CD14-positive monocyte (primary cell): ENCODE measurements at regions not wholly inside any gene's neighbourhood (a gene's known extent, or its start where the extent isn't known, plus 50 kb on each side); places are given as distances from the start of the nearest gene placed in this dataset.

ENCODE experiments used
- DNase-seq, 3 donors: peaks; one replicate each; pipeline ENCODE4 v3.0.0-alpha.2; 2011 to 2022
- H2AFZ ChIP-seq: 2 replicates; pipeline ENCODE4 v1.6.0; 2012; ENCODE audit warnings: mild to moderate bottlenecking, low read depth, low read length, inconsistent platforms; ENCODE audit not compliant: insufficient read depth, poor library complexity, severe bottlenecking
- H3K27ac ChIP-seq, 2 donors: 1 replicate in 1 of 2; 2 replicates in 1 of 2; pipeline ENCODE4 v1.5.1; 2012 to 2013; ENCODE audit warnings: low read length in 2 of 2, control low read depth in 1 of 2, inconsistent platforms in 1 of 2, low read depth in 1 of 2, mild to moderate bottlenecking in 1 of 2
- H3K27me3 ChIP-seq, 2 donors: one replicate each; pipeline versions ENCODE4 v1.6.0 to v1.6.1; 2011 to 2013; ENCODE audit warnings: low read length in 2 of 2; ENCODE audit not compliant: control insufficient read depth in 2 of 2, insufficient read depth in 2 of 2
- H3K36me3 ChIP-seq, 2 donors: replicated peaks in 1 of 2; 1 replicate in 1 of 2; 2 replicates in 1 of 2; pipeline versions ENCODE4 v1.5.1 to v1.6.1; 2012 to 2013; ENCODE audit warnings: low read length in 2 of 2, control low read depth in 1 of 2, inconsistent platforms in 1 of 2, mild to moderate bottlenecking in 1 of 2; ENCODE audit not compliant: insufficient read depth in 2 of 2, control insufficient read depth in 1 of 2
- H3K4me1 ChIP-seq, 2 donors: 1 replicate in 1 of 2; 2 replicates in 1 of 2; pipeline versions ENCODE4 v1.5.1 to v1.6.1; 2012 to 2013; ENCODE audit warnings: low read length in 2 of 2, control low read depth in 1 of 2, inconsistent platforms in 1 of 2, mild to moderate bottlenecking in 1 of 2, moderate library complexity in 1 of 2; ENCODE audit not compliant: insufficient read depth in 2 of 2, control insufficient read depth in 1 of 2
- H3K4me2 ChIP-seq: replicated peaks from 2 replicates; pipeline ENCODE3; 2012; ENCODE audit warnings: low read length, moderate library complexity, mild to moderate bottlenecking; ENCODE audit not compliant: poor library complexity, severe bottlenecking; ENCODE audit errors: extremely low read depth
- H3K4me3 ChIP-seq, 3 experiments: fragments of 200-600 bp in 1 of 3; sonication (generic) in 1 of 3; replicated peaks in 1 of 3; 1 replicate in 2 of 3; 2 replicates in 1 of 3; pipeline ENCODE4 v1.5.1; 2011 to 2013; ENCODE audit warnings: low read length in 3 of 3, mild to moderate bottlenecking in 3 of 3, control low read depth in 2 of 3, low read depth in 2 of 3, inconsistent platforms in 1 of 3, moderate library complexity in 1 of 3
- H3K79me2 ChIP-seq: 2 replicates; pipeline ENCODE4 v1.6.0; 2012; ENCODE audit warnings: mild to moderate bottlenecking, control low read depth, inconsistent platforms, low read length, moderate library complexity; ENCODE audit not compliant: insufficient read depth
- H3K9ac ChIP-seq: 2 replicates; pipeline ENCODE4 v1.6.0; 2017; ENCODE audit warnings: low read length, mild to moderate bottlenecking; ENCODE audit not compliant: insufficient read depth, poor library complexity, severe bottlenecking
- H3K9me3 ChIP-seq, 2 donors: replicated peaks in 1 of 2; 1 replicate in 1 of 2; 2 replicates in 1 of 2; pipeline versions ENCODE4 v1.5.1 to v1.6.1; 2012 to 2013; ENCODE audit warnings: low read length in 2 of 2, control low read depth in 1 of 2; ENCODE audit not compliant: control insufficient read depth in 1 of 2, insufficient read depth in 1 of 2
- H4K20me1 ChIP-seq: 2 replicates; pipeline ENCODE4 v1.6.0; 2012; ENCODE audit warnings: mild to moderate bottlenecking, low read length, control low read depth, moderate library complexity; ENCODE audit not compliant: insufficient read depth
- H3K27ac Mint-ChIP-seq, 7 donors: one replicate each; pipeline ENCODE4 v1.8.0; 2020; ENCODE audit warnings: mild to moderate bottlenecking in 7 of 7, mixed read lengths in 7 of 7, moderate library complexity in 6 of 7, inconsistent platforms in 2 of 7
- H3K27me3 Mint-ChIP-seq, 3 donors: one replicate each; pipeline ENCODE4 v1.8.0; 2021 to 2022; ENCODE audit warnings: low read depth in 3 of 3, mild to moderate bottlenecking in 3 of 3, mixed read lengths in 3 of 3, moderate library complexity in 3 of 3, inconsistent platforms in 1 of 3
- H3K36me3 Mint-ChIP-seq, 2 donors: one replicate each; pipeline ENCODE4 v1.8.0; 2020; ENCODE audit warnings: mixed read lengths in 2 of 2, inconsistent platforms in 1 of 2, mild to moderate bottlenecking in 1 of 2
- H3K4me1 Mint-ChIP-seq: one replicate; pipeline ENCODE4 v1.8.0; 2020; ENCODE audit warnings: mild to moderate bottlenecking, mixed read lengths
- H3K4me3 Mint-ChIP-seq, 2 donors: one replicate each; pipeline ENCODE4 v1.8.0; 2020; ENCODE audit warnings: mild to moderate bottlenecking in 2 of 2, mixed read lengths in 2 of 2, moderate library complexity in 1 of 2
- H3K9me3 Mint-ChIP-seq, 7 donors: one replicate each; pipeline ENCODE4 v1.8.0; 2020 to 2022; ENCODE audit warnings: mixed read lengths in 7 of 7, mild to moderate bottlenecking in 6 of 7, moderate library complexity in 6 of 7, inconsistent platforms in 2 of 7
- WGBS: methylation state at CpG from one replicate; pipeline ENCODE4 v1.1.5; 2013; ENCODE audit warnings: missing lambda C conversion rate; ENCODE audit not compliant: insufficient coverage; 5-methylcytosine and 5-hydroxymethylcytosine counted together
- intact Hi-C, 2 donors: fragments of 100-400 bp; cut with micrococcal nuclease; formaldehyde crosslinking; loops; one replicate each; pipeline versions ENCODE4 v1.15.0 to v1.15.1; 2023
- TF ChIP-seq, protein P1 (sequence below): fragments of 200-600 bp; IDR thresholded peaks from one replicate; pipeline ENCODE4 v1.8.0; 2022; ENCODE audit warnings: antibody characterized with exemption, mild to moderate bottlenecking

DNA sequence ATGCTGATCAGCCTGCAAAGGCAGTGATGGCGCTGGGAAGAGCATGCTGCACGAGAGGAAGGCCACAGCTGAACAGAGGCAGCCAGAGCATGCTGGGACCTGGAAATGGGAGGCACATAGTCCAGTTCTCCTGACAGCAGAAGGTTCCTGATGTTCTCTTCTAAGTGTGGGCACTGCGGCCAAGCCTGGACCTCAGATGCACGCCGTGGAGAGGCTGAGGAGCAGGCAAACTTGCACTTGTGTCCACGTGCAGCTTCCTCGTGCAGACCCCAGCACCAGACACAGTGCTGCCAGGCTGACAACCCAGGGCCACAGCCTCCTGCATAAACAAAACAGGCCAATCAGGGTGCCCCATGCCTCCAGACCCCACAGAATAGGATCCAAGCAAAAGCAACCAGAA lies 93.5 kb upstream of the LANCL2 start:
- no peak overlapping the region for H3K4me3 Mint-ChIP-seq
- DNase-seq: no peak

DNA sequence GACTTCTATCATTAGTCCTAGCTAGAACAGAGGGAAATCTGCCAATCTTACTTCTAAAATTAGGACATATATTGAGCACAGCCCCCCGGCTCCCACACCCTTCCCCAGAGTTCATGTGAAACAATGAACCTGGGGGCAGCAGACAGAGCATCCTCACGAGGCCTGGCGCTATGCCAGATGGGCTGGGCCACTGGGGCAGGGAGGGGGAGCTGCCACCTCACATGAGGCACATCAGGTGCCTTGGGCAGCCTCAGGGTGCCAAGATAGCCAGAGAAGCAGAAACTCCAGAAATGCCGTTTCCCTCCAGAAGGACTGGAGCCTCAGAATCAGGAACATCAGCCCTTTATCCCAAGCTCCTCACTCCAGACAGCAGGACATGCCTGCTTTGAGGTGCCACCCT lies 92.8 kb upstream of the LANCL2 start:
- no peak overlapping the region for H3K27ac Mint-ChIP-seq
- H3K9ac ChIP-seq: no peak overlapping the region
- H3K9me3 ChIP-seq: no peaks in the 10 kb centered on the region
- H3K9me3 Mint-ChIP-seq: no peaks in the 10 kb centered on the region
- no peaks in the 10 kb centered on the region for H3K4me1 Mint-ChIP-seq
- intact Hi-C loops: no loop called here
- no peak overlapping the region for H3K27ac ChIP-seq
- H3K4me1 ChIP-seq: no peaks in the 10 kb centered on the region
- peaks cover 2 to 7% (median 4%) of the 10 kb centered on the region in 3 donors for H3K27me3 Mint-ChIP-seq
- H3K4me3 ChIP-seq: no peak overlapping the region
- H3K36me3 Mint-ChIP-seq: no peaks in the 10 kb centered on the region
- H3K4me2 ChIP-seq: no peak overlapping the region
- H4K20me1 ChIP-seq: no peaks in the 10 kb centered on the region
- TF ChIP-seq, protein P1, sequence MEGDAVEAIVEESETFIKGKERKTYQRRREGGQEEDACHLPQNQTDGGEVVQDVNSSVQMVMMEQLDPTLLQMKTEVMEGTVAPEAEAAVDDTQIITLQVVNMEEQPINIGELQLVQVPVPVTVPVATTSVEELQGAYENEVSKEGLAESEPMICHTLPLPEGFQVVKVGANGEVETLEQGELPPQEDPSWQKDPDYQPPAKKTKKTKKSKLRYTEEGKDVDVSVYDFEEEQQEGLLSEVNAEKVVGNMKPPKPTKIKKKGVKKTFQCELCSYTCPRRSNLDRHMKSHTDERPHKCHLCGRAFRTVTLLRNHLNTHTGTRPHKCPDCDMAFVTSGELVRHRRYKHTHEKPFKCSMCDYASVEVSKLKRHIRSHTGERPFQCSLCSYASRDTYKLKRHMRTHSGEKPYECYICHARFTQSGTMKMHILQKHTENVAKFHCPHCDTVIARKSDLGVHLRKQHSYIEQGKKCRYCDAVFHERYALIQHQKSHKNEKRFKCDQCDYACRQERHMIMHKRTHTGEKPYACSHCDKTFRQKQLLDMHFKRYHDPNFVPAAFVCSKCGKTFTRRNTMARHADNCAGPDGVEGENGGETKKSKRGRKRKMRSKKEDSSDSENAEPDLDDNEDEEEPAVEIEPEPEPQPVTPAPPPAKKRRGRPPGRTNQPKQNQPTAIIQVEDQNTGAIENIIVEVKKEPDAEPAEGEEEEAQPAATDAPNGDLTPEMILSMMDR: no peak
- H3K36me3 ChIP-seq: no peaks in the 10 kb centered on the region
- H3K79me2 ChIP-seq: no peaks in the 10 kb centered on the region
- DNase-seq: no peak
- H3K4me3 Mint-ChIP-seq: no peak overlapping the region
- 67% methylated on average over 4 of the region's 4 CpGs for WGBS
- no peaks in the 10 kb centered on the region for H3K27me3 ChIP-seq
- no peak overlapping the region for H2AFZ ChIP-seq

More for the DNA sequence above, 93.5 kb upstream of the LANCL2 start:
- Histone ChIP-seq H3K27me3 (no peaks in the 10 kb centered on the region), H3K4me2 (no peak overlapping the region), H3K4me3 (no peak overlapping the region), H2AFZ (no peak overlapping the region), H3K27ac (no peak overlapping the region), H4K20me1 (no peaks in the 10 kb centered on the region), H3K9me3 (no peaks in the 10 kb centered on the region), H3K9ac (no peak overlapping the region), H3K4me1 (no peaks in the 10 kb centered on the region), H3K79me2 (no peaks in the 10 kb centered on the region), H3K36me3 (no peaks in the 10 kb centered on the region)
- TF ChIP-seq, protein P1: no peak
- Mint-ChIP-seq H3K36me3 (no peaks in the 10 kb centered on the region), H3K4me1 (no peaks in the 10 kb centered on the region), H3K27ac (no peak overlapping the region), H3K27me3 (peaks cover 2 to 7% (median 4%) of the 10 kb centered on the region in 3 donors), H3K9me3 (no peaks in the 10 kb centered on the region)
- intact Hi-C loops: no loop called here
- 93% methylated on average over 7 of the region's 7 CpGs for WGBS
